ENCODE measurements at regions not wholly inside any gene's neighbourhood (a gene's known extent, or its start where the extent isn't known, plus 50 kb on each side); places are given as distances from the start of the nearest gene placed in this dataset.

- TF ChIP-seq GATA1 (IDR thresholded peaks at IDR 0.05; ENCODE audit: low read depth, low read length): no peak
- no peak for DNase-seq
Observed at GRCh38 chr1:232878086-232878485, 72.3 kb upstream of the NTPCR start.

- TF ChIP-seq POLR2A (IDR thresholded peaks at IDR 0.05; ENCODE audit: low read length): no peak
- TF ChIP-seq GATA1 (IDR thresholded peaks at IDR 0.05; ENCODE audit: low read depth, low read length): no peak
- DNase-seq: peak; percentile 4 to 14
Observed at GRCh38 chr1:232880354-232880753, 70.1 kb upstream of the NTPCR start.

- DNase-seq: no peak
- TF ChIP-seq POLR2A (IDR thresholded peaks at IDR 0.05; ENCODE audit: low read length) (no peak), GATA1 (IDR thresholded peaks at IDR 0.05; ENCODE audit: low read depth, low read length) (no peak)
Observed at GRCh38 chr1:232883992-232884661, 66.3 kb upstream of the NTPCR start.

- no peak for TF ChIP-seq GATA1 (IDR thresholded peaks at IDR 0.05; ENCODE audit: low read depth, low read length)
- no peak for TF ChIP-seq POLR2A (IDR thresholded peaks at IDR 0.05; ENCODE audit: low read length)
- DNase-seq: no peak
Observed at GRCh38 chr1:232886271-232886670, 64.1 kb upstream of the NTPCR start.

- DNase-seq: no peak
- no peak for TF ChIP-seq GATA1 (IDR thresholded peaks at IDR 0.05; ENCODE audit: low read depth, low read length)
- no peak for TF ChIP-seq POLR2A (IDR thresholded peaks at IDR 0.05; ENCODE audit: low read length)
Observed at GRCh38 chr1:232890340-232890943, 60.0 kb upstream of the NTPCR start.

- TF ChIP-seq POLR2A (IDR thresholded peaks at IDR 0.05; ENCODE audit: low read length) (no peak), GATA1 (IDR thresholded peaks at IDR 0.05; ENCODE audit: low read depth, low read length) (no peak)
- DNase-seq: no peak
Observed at GRCh38 chr1:232891071-232891470, 59.3 kb upstream of the NTPCR start.

GRCh38 chr1:232891656-232892317 lies 58.6 kb upstream of the NTPCR start:
- no peak for TF ChIP-seq POLR2A (IDR thresholded peaks at IDR 0.05; ENCODE audit: low read length)
- TF ChIP-seq GATA1 (IDR thresholded peaks at IDR 0.05; ENCODE audit: low read depth, low read length): no peak
- no peak for DNase-seq

- TF ChIP-seq POLR2A (IDR thresholded peaks at IDR 0.05; ENCODE audit: low read length) (no peak), GATA1 (IDR thresholded peaks at IDR 0.05; ENCODE audit: low read depth, low read length) (no peak)
- DNase-seq: no peak
Observed at GRCh38 chr1:232893481-232894313, 56.7 kb upstream of the NTPCR start.

- TF ChIP-seq GATA1 (IDR thresholded peaks at IDR 0.05; ENCODE audit: low read depth, low read length) (no peak), POLR2A (IDR thresholded peaks at IDR 0.05; ENCODE audit: low read length) (no peak)
- no peak for DNase-seq
Observed at GRCh38 chr1:232894436-232894835, 56.0 kb upstream of the NTPCR start.

- no peak for TF ChIP-seq POLR2A (IDR thresholded peaks at IDR 0.05; ENCODE audit: low read length)
- TF ChIP-seq GATA1 (IDR thresholded peaks at IDR 0.05; ENCODE audit: low read depth, low read length): no peak
- DNase-seq: no peak
Observed at GRCh38 chr1:232897949-232898465, 52.4 kb upstream of the NTPCR start.

GRCh38 chr1:232899268-232899667 lies 51.1 kb upstream of the NTPCR start:
- no peak for DNase-seq
- TF ChIP-seq GATA1 (IDR thresholded peaks at IDR 0.05; ENCODE audit: low read depth, low read length) (no peak), POLR2A (IDR thresholded peaks at IDR 0.05; ENCODE audit: low read length) (no peak)

GRCh38 chr1:232899839-232900238 lies 50.6 kb upstream of the NTPCR start:
- TF ChIP-seq GATA1 (IDR thresholded peaks at IDR 0.05; ENCODE audit: low read depth, low read length) (no peak), POLR2A (IDR thresholded peaks at IDR 0.05; ENCODE audit: low read length) (no peak)
- no peak for DNase-seq
